Nephron (organoid): ENCODE measurements at regions not wholly inside any gene's neighbourhood (a gene's known extent, or its start where the extent isn't known, plus 50 kb on each side); places are given as distances from the start of the nearest gene placed in this dataset.

Experiments used
- H3K27ac Mint-ChIP-seq, 3 experiments: 2 replicates each; pipeline ENCODE4 v1.8.0; 2020; ENCODE audit warnings: mixed read lengths in 3 of 3, mild to moderate bottlenecking in 2 of 3, moderate library complexity in 1 of 3
- H3K27me3 Mint-ChIP-seq: 2 replicates; pipeline ENCODE4 v1.8.0; 2021; ENCODE audit warnings: low read depth, mild to moderate bottlenecking, moderate library complexity, mixed read lengths
- H3K36me3 Mint-ChIP-seq: 2 replicates; pipeline ENCODE4 v1.8.0; 2020; ENCODE audit warnings: low read depth, mixed read lengths
- H3K4me1 Mint-ChIP-seq: 2 replicates; pipeline ENCODE4 v1.8.0; 2020; ENCODE audit warnings: mixed read lengths
- H3K4me3 Mint-ChIP-seq, 3 experiments: 2 replicates each; pipeline ENCODE4 v1.8.0; 2020; ENCODE audit warnings: mild to moderate bottlenecking in 3 of 3, mixed read lengths in 3 of 3, moderate library complexity in 2 of 3
- H3K9me3 Mint-ChIP-seq: 2 replicates; pipeline ENCODE4 v1.8.0; 2020; ENCODE audit warnings: mixed read lengths
- TF ChIP-seq, protein P1 (sequence below), 3 experiments: fragments of 200-600 bp; sonication (generic); IDR thresholded peaks; one replicate each; pipeline ENCODE4 v1.5.0; 2021; ENCODE audit warnings: antibody characterized with exemption in 3 of 3; ENCODE audit not compliant: unreplicated experiment in 3 of 3

DNA sequence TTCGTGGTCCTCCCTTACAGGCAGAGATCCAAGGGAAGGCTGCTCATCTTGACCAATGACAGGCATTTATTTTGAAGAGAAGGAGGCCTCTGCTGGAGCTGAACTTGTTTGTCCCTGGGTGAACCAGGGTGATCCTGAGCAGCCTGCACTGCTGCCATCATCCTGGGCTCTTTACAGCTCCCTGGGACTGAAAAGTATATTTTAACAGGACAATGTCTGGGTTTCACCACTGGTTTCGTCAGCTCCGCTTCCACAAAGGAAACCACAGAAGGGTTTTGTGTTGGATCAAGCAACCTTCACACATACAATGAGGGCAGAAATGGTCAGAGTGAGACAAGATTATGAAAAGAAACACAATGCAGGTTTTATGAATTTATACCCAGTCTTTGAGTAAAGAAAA, 400.7 kb upstream of the TPM1 start:
- peaks cover 59% of the 10 kb centered on the region for H3K4me1 Mint-ChIP-seq
- TF ChIP-seq, protein P1, sequence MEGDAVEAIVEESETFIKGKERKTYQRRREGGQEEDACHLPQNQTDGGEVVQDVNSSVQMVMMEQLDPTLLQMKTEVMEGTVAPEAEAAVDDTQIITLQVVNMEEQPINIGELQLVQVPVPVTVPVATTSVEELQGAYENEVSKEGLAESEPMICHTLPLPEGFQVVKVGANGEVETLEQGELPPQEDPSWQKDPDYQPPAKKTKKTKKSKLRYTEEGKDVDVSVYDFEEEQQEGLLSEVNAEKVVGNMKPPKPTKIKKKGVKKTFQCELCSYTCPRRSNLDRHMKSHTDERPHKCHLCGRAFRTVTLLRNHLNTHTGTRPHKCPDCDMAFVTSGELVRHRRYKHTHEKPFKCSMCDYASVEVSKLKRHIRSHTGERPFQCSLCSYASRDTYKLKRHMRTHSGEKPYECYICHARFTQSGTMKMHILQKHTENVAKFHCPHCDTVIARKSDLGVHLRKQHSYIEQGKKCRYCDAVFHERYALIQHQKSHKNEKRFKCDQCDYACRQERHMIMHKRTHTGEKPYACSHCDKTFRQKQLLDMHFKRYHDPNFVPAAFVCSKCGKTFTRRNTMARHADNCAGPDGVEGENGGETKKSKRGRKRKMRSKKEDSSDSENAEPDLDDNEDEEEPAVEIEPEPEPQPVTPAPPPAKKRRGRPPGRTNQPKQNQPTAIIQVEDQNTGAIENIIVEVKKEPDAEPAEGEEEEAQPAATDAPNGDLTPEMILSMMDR (IDR thresholded peaks at IDR 0.05; ENCODE audit: unreplicated experiment in 3 of 3), result no peak
- no peak overlapping the region for H3K4me3 Mint-ChIP-seq
- no peaks in the 10 kb centered on the region for H3K36me3 Mint-ChIP-seq
- no peaks in the 10 kb centered on the region for H3K9me3 Mint-ChIP-seq
- H3K27me3 Mint-ChIP-seq, result peaks cover 8% of the 10 kb centered on the region
- H3K27ac Mint-ChIP-seq, result peak overlapping the region; percentile 23 to 63 (median 56)

DNA sequence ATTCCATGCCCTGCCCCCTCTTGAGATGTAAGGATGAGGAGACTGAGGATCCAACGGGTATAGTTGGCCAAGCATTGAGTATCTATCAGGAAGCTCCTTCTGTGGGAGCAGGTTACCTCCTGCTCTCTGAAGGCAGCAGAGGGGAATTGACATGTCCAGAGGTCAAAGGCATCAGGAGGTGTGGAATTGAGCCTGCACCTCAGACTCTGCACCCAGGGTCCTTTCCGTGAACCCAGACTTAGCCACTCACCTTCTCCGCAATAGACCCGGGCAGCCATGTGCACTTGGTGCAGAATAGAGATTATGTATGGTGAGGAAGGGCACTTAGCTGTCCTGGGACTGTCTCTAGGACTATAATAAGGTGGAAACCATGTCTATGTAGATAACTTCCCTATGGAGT, 399.0 kb upstream of the TPM1 start:
- peak overlapping the region; percentile 56 to 91 (median 76) for H3K27ac Mint-ChIP-seq
- H3K4me1 Mint-ChIP-seq, result peaks cover 60% of the 10 kb centered on the region
- H3K4me3 Mint-ChIP-seq, result no peak overlapping the region
- peaks cover 4% of the 10 kb centered on the region for H3K36me3 Mint-ChIP-seq
- peaks cover 8% of the 10 kb centered on the region for H3K27me3 Mint-ChIP-seq
- no peaks in the 10 kb centered on the region for H3K9me3 Mint-ChIP-seq
- TF ChIP-seq, protein P1 (IDR thresholded peaks at IDR 0.05; ENCODE audit: unreplicated experiment in 3 of 3), result no peak

DNA sequence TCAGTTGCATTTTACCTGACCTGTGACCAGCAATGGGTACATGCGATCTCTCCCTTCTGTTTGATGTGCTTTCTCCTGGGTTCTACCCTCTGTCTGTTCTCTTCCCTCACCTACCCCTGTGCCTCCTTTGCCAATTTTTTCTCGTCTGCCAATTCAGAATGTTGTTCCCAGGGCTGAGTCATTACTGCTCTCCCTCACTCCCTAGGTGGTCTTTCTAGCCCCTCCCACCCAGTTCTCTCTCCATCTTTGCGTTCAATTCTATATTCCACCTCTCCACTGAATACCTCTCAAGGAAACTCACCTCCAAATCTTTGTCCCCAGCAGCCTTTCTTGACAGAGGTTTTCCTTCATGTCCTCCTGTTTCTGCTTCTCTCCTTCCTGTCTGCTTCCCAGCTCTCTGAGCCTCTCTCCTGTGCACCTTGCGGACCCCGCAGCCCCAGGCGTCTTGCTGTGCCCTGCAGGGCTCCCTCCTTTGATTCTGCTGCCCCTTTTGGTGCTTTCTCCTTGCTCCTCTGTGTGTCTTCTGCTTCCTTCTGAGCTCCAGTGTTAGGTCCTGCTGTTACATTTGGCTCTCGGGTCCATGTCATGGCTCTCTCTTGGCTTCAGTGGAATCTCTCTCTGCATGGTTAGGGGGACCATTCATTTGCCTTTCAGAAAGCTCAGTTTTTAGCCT, 398.2 kb upstream of the TPM1 start:
- no peaks in the 10 kb centered on the region for H3K9me3 Mint-ChIP-seq
- peaks cover 54% of the 10 kb centered on the region for H3K4me1 Mint-ChIP-seq
- peaks cover 8% of the 10 kb centered on the region for H3K27me3 Mint-ChIP-seq
- no peak overlapping the region for H3K4me3 Mint-ChIP-seq
- H3K36me3 Mint-ChIP-seq, result peaks cover 4% of the 10 kb centered on the region
- H3K27ac Mint-ChIP-seq, result peak overlapping the region; percentile 76 to 91 (median 86)
- TF ChIP-seq, protein P1 (IDR thresholded peaks at IDR 0.05; ENCODE audit: unreplicated experiment in 3 of 3), result no peak

DNA sequence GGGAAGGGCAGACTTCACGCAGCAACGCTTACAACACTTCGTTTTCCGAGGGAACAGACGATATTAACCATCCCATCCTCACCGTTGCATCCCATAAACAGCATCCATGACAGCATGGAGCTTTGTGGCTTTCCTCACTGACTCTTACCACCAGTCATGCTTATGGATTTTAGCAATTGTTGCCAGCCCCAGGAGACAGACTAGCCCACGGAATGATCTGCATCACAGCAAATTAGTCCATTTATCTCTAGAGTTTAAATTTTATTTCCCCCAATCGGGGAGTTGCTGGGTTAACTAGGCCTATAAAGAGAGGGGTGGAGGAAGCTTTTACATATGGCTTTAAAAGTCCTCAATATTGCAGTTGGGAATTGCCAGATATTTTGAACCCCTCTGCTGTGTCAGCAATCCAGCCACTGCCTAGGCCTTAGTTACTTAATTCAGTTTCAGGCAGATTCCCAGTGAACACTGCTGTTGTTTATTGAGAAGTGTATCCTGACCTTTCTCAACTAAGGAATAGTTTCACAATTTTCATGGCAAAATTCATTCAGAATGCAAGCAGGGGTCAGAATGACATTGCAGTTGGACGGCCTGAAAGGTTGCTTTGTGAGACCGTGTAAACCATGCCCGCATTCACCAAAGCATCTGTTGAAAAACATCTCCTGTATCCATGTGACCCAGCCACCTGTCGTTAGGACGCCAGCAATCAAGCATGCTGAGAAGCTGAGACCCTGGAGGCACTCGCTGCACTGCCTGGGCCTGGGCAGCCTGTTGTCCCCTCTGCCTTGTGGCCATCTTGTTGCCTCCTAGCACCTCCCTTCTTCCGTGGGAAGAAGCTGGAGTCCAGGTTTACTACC, 397.4 kb upstream of the TPM1 start:
- TF ChIP-seq, protein P1 (IDR thresholded peaks at IDR 0.05; ENCODE audit: unreplicated experiment in 3 of 3), result no peak
- Mint-ChIP-seq H3K27me3 (peaks cover 6% of the 10 kb centered on the region), H3K4me3 (no peak overlapping the region)

GRCh38 chr15:62647202-62647842, 395.2 kb upstream of the TPM1 start:
- Mint-ChIP-seq H3K4me3 (no peak overlapping the region), H3K27ac (peak overlapping the region; percentile 21 to 55 (median 54)), H3K9me3 (no peaks in the 10 kb centered on the region), H3K36me3 (peaks cover 20% of the 10 kb centered on the region), H3K27me3 (no peaks in the 10 kb centered on the region), H3K4me1 (peaks cover 52% of the 10 kb centered on the region)
- TF ChIP-seq, protein P1 (IDR thresholded peaks at IDR 0.05; ENCODE audit: unreplicated experiment in 3 of 3), result no peak

More for the DNA sequence above, 397.4 kb upstream of the TPM1 start:
- H3K27ac Mint-ChIP-seq, result peak overlapping the region; percentile 76 to 91 (median 86)
- no peaks in the 10 kb centered on the region for H3K9me3 Mint-ChIP-seq
- peaks cover 9% of the 10 kb centered on the region for H3K36me3 Mint-ChIP-seq
- peaks cover 59% of the 10 kb centered on the region for H3K4me1 Mint-ChIP-seq
